ENCODE measurements at regions not wholly inside any gene's neighbourhood (a gene's known extent, or its start where the extent isn't known, plus 50 kb on each side); places are given as distances from the start of the nearest gene placed in this dataset.

DNA sequence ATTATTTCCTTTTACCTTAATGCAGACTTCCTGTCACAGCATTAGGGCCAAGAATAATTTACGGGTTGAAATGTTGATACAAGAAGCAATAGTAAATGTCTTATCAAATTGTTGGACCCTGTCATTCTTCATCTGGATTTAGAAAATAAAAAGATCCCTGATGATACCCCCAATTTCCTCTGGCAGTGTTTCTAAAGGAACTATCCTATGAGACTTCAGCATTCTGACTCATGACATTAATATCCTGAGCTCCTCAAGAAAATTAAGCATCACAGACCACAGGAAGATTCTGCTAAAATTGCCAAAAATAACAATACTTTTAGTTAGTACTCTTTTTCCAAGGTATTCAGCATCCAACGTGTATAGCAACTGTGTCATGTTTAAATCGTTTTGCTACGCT, 490.5 kb upstream of the ANKRD30A start:
- TF ChIP-seq POLR2A (IDR thresholded peaks at IDR 0.05) (no peak), CTCF (IDR thresholded peaks at IDR 0.05) (no peak)

All from lower leg skin (tissue), 3 donors.